ENCODE measurements at regions not wholly inside any gene's neighbourhood (a gene's known extent, or its start where the extent isn't known, plus 50 kb on each side); places are given as distances from the start of the nearest gene placed in this dataset.

GRCh38 chr16:73572135-73572828 is 524.4 kb upstream of the ZFHX3 start:
- Histone ChIP-seq H3K4me3 (no peak overlapping the region), H3K36me3 (replicated peaks; ENCODE audit: insufficient read depth, low read depth) (no peaks in the 10 kb centered on the region), H3K9me3 (ENCODE audit: low read depth) (no peaks in the 10 kb centered on the region), H3K27ac (no peak overlapping the region), H2AFZ (no peak overlapping the region), H3K9me2 (replicated peaks; ENCODE audit: insufficient read depth) (no peaks in the 10 kb centered on the region), H3K27me3 (no peaks in the 10 kb centered on the region), H3K79me2 (no peaks in the 10 kb centered on the region), H4K20me1 (ENCODE audit: insufficient read depth, poor library complexity, severe bottlenecking) (no peaks in the 10 kb centered on the region), H3K4me2 (no peak overlapping the region), H3K4me1 (ENCODE audit: insufficient read depth) (no peaks in the 10 kb centered on the region)
- WGBS (ENCODE audit: low lambda C conversion rate, missing lambda C conversion rate): 55% methylated on average over 8 of the region's 8 CpGs
- TF ChIP-seq EZH2phosphoT487 (IDR thresholded peaks at IDR 0.05; ENCODE audit: low read depth, severe bottlenecking, unreplicated experiment) (no peak), EZH2 (IDR thresholded peaks at IDR 0.05; ENCODE audit: borderline replicate concordance) (no peak)
- TF ChIP-seq, protein P1, sequence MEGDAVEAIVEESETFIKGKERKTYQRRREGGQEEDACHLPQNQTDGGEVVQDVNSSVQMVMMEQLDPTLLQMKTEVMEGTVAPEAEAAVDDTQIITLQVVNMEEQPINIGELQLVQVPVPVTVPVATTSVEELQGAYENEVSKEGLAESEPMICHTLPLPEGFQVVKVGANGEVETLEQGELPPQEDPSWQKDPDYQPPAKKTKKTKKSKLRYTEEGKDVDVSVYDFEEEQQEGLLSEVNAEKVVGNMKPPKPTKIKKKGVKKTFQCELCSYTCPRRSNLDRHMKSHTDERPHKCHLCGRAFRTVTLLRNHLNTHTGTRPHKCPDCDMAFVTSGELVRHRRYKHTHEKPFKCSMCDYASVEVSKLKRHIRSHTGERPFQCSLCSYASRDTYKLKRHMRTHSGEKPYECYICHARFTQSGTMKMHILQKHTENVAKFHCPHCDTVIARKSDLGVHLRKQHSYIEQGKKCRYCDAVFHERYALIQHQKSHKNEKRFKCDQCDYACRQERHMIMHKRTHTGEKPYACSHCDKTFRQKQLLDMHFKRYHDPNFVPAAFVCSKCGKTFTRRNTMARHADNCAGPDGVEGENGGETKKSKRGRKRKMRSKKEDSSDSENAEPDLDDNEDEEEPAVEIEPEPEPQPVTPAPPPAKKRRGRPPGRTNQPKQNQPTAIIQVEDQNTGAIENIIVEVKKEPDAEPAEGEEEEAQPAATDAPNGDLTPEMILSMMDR (IDR thresholded peaks at IDR 0.05; ENCODE audit: poor library complexity): no peak
- DNase-seq (ENCODE audit: low spot score): peak; percentile 41

- Histone ChIP-seq H2AFZ (no peak overlapping the region), H3K27ac (no peak overlapping the region), H3K27me3 (no peaks in the 10 kb centered on the region), H3K9me3 (ENCODE audit: low read depth) (no peaks in the 10 kb centered on the region), H3K4me2 (no peak overlapping the region), H3K9me2 (replicated peaks; ENCODE audit: insufficient read depth) (no peaks in the 10 kb centered on the region), H3K4me3 (no peak overlapping the region), H4K20me1 (ENCODE audit: insufficient read depth, poor library complexity, severe bottlenecking) (no peaks in the 10 kb centered on the region), H3K79me2 (no peaks in the 10 kb centered on the region), H3K4me1 (ENCODE audit: insufficient read depth) (no peaks in the 10 kb centered on the region), H3K36me3 (replicated peaks; ENCODE audit: insufficient read depth, low read depth) (no peaks in the 10 kb centered on the region)
- DNase-seq (ENCODE audit: low spot score): no peak
- TF ChIP-seq, protein P1 (IDR thresholded peaks at IDR 0.05; ENCODE audit: poor library complexity): no peak
- TF ChIP-seq EZH2phosphoT487 (IDR thresholded peaks at IDR 0.05; ENCODE audit: low read depth, severe bottlenecking, unreplicated experiment): no peak
- TF ChIP-seq EZH2 (IDR thresholded peaks at IDR 0.05; ENCODE audit: borderline replicate concordance): no peak
- whole genome bisulfite sequencing (ENCODE audit: low lambda C conversion rate, missing lambda C conversion rate): 82% methylated on average over 9 of the region's 9 CpGs
Measured at GRCh38 chr16:73569266-73569980, 521.5 kb upstream of the ZFHX3 start.

- no peaks in the 10 kb centered on the region for H3K4me1 ChIP-seq (ENCODE audit: insufficient read depth)
- no peaks in the 10 kb centered on the region for H3K9me2 ChIP-seq (replicated peaks; ENCODE audit: insufficient read depth)
- WGBS (ENCODE audit: low lambda C conversion rate, missing lambda C conversion rate): 47% methylated on average over 10 of the region's 10 CpGs
- no peak for DNase-seq (ENCODE audit: low spot score)
- no peak overlapping the region for H3K27ac ChIP-seq
- no peaks in the 10 kb centered on the region for H4K20me1 ChIP-seq (ENCODE audit: insufficient read depth, poor library complexity, severe bottlenecking)
- no peak for TF ChIP-seq EZH2 (IDR thresholded peaks at IDR 0.05; ENCODE audit: borderline replicate concordance)
- no peak for TF ChIP-seq EZH2phosphoT487 (IDR thresholded peaks at IDR 0.05; ENCODE audit: low read depth, severe bottlenecking, unreplicated experiment)
- no peak overlapping the region for H3K4me3 ChIP-seq
- H3K9me3 ChIP-seq (ENCODE audit: low read depth): no peaks in the 10 kb centered on the region
- H3K36me3 ChIP-seq (replicated peaks; ENCODE audit: insufficient read depth, low read depth): no peaks in the 10 kb centered on the region
- no peak overlapping the region for H2AFZ ChIP-seq
- no peaks in the 10 kb centered on the region for H3K27me3 ChIP-seq
- peak overlapping the region; percentile 44 for H3K4me2 ChIP-seq
- no peaks in the 10 kb centered on the region for H3K79me2 ChIP-seq
Measured at GRCh38 chr16:73568769-73569168, 520.8 kb upstream of the ZFHX3 start.

DNA sequence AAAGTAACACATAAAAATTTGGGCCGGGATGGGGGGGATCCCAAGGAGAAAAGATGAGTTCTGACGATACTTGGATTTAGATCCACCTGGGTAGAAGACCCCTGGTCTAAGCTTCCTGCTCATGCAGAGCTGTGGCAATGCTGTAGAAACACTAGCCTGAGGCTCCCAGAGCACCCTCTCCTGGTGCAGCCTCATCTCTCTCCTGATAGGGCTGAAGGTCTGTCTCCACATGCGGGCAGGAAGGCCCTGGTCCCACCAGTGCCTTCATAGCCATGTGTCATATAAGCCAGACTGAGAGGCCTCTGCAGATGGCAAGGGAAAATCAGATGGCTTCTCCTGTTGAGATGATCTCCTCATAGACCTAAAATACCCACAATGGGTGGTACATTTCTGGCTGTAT is 518.0 kb upstream of the ZFHX3 start:
- H3K36me3 ChIP-seq (replicated peaks; ENCODE audit: insufficient read depth, low read depth): no peaks in the 10 kb centered on the region
- 88% methylated on average over 3 of the region's 3 CpGs for WGBS (ENCODE audit: low lambda C conversion rate, missing lambda C conversion rate)
- H3K27me3 ChIP-seq: no peaks in the 10 kb centered on the region
- TF ChIP-seq EZH2phosphoT487 (IDR thresholded peaks at IDR 0.05; ENCODE audit: low read depth, severe bottlenecking, unreplicated experiment) (no peak), EZH2 (IDR thresholded peaks at IDR 0.05; ENCODE audit: borderline replicate concordance) (no peak)
- TF ChIP-seq, protein P1 (IDR thresholded peaks at IDR 0.05; ENCODE audit: poor library complexity): no peak
- no peaks in the 10 kb centered on the region for H3K4me1 ChIP-seq (ENCODE audit: insufficient read depth)
- H2AFZ ChIP-seq: no peak overlapping the region
- no peak for DNase-seq (ENCODE audit: low spot score)
- H3K4me2 ChIP-seq: no peak overlapping the region
- H3K4me3 ChIP-seq: no peak overlapping the region
- H3K79me2 ChIP-seq: no peaks in the 10 kb centered on the region
- no peaks in the 10 kb centered on the region for H3K9me2 ChIP-seq (replicated peaks; ENCODE audit: insufficient read depth)
- H3K27ac ChIP-seq: no peak overlapping the region
- no peaks in the 10 kb centered on the region for H4K20me1 ChIP-seq (ENCODE audit: insufficient read depth, poor library complexity, severe bottlenecking)
- no peaks in the 10 kb centered on the region for H3K9me3 ChIP-seq (ENCODE audit: low read depth)
